KMS-11 (cell line): ENCODE measurements at regions not wholly inside any gene's neighbourhood (a gene's known extent, or its start where the extent isn't known, plus 50 kb on each side); places are given as distances from the start of the nearest gene placed in this dataset.

Experiments
- H2AFZ ChIP-seq: fragments of 200-600 bp; sonication (generic); 2 replicates; pipeline ENCODE4 v1.6.1; 2016; ENCODE audit warnings: antibody characterized with exemption, mixed run types, low read depth
- H3K27ac ChIP-seq: fragments of 200-600 bp; sonication (generic); 2 replicates; pipeline ENCODE4 v1.6.1; 2016; ENCODE audit warnings: mild to moderate bottlenecking, mixed run types
- H3K27me3 ChIP-seq: fragments of 200-600 bp; sonication (generic); 2 replicates; pipeline ENCODE4 v1.6.1; 2017; ENCODE audit warnings: mild to moderate bottlenecking, low read depth, mixed run types, moderate library complexity; ENCODE audit not compliant: insufficient read depth
- H3K36me3 ChIP-seq: fragments of 200-600 bp; sonication (generic); 2 replicates; pipeline ENCODE4 v1.6.1; 2017; ENCODE audit warnings: mild to moderate bottlenecking, mixed run types; ENCODE audit not compliant: insufficient read depth
- H3K4me1 ChIP-seq: fragments of 200-600 bp; sonication (generic); 2 replicates; pipeline ENCODE4 v1.6.1; 2016; ENCODE audit warnings: mild to moderate bottlenecking, low read depth, mixed run types; ENCODE audit not compliant: poor library complexity, severe bottlenecking
- H3K4me2 ChIP-seq: fragments of 200-600 bp; sonication (generic); 2 replicates; pipeline ENCODE4 v1.7.0; 2016; ENCODE audit warnings: mild to moderate bottlenecking, mixed run types
- H3K4me3 ChIP-seq: fragments of 200-600 bp; sonication (generic); IDR thresholded peaks from 2 replicates; pipeline ENCODE4 v1.6.1; 2017; ENCODE audit warnings: low read depth, low read length, mixed read lengths; ENCODE audit not compliant: insufficient read depth
- H3K79me2 ChIP-seq: fragments of 200-600 bp; sonication (generic); 2 replicates; pipeline ENCODE4 v1.6.1; 2016; ENCODE audit warnings: low read depth, mixed run types; ENCODE audit not compliant: insufficient read depth
- H3K9ac ChIP-seq: fragments of 200-600 bp; sonication (generic); 2 replicates; pipeline ENCODE4 v1.6.1; 2016; ENCODE audit warnings: mild to moderate bottlenecking, mixed run types
- H4K20me1 ChIP-seq: fragments of 200-600 bp; sonication (generic); 2 replicates; pipeline ENCODE4 v1.6.1; 2016; ENCODE audit warnings: mild to moderate bottlenecking, mixed run types; ENCODE audit not compliant: insufficient read depth
- CTCF ChIP-seq: fragments of 200-600 bp; sonication (generic); conservative IDR thresholded peaks from 2 replicates; pipeline ENCODE4 v1.6.1; 2017; ENCODE audit warnings: low read depth, mild to moderate bottlenecking, antibody characterized with exemption, low read length, moderate library complexity, mixed read lengths

GRCh38 chr10:6327961-6328698, 125.4 kb downstream of the PFKFB3 start:
- no peaks in the 10 kb centered on the region for H3K36me3 ChIP-seq
- H3K4me1 ChIP-seq: no peaks in the 10 kb centered on the region
- H3K79me2 ChIP-seq: no peaks in the 10 kb centered on the region
- H3K9ac ChIP-seq: no peak overlapping the region
- no peak overlapping the region for H2AFZ ChIP-seq
- H3K4me3 ChIP-seq: no peak overlapping the region
- no peaks in the 10 kb centered on the region for H3K27me3 ChIP-seq
- no peak for TF ChIP-seq CTCF
- H3K27ac ChIP-seq: no peak overlapping the region
- H3K4me2 ChIP-seq: no peak overlapping the region
- H4K20me1 ChIP-seq: no peaks in the 10 kb centered on the region

- no peak overlapping the region for H2AFZ ChIP-seq
- no peak overlapping the region for H3K9ac ChIP-seq
- no peaks in the 10 kb centered on the region for H3K36me3 ChIP-seq
- H3K4me3 ChIP-seq: no peak overlapping the region
- no peak overlapping the region for H3K27ac ChIP-seq
- H3K4me1 ChIP-seq: no peaks in the 10 kb centered on the region
- H4K20me1 ChIP-seq: no peaks in the 10 kb centered on the region
- H3K79me2 ChIP-seq: no peaks in the 10 kb centered on the region
- no peaks in the 10 kb centered on the region for H3K27me3 ChIP-seq
- H3K4me2 ChIP-seq: no peak overlapping the region
- no peak for TF ChIP-seq CTCF
Measured at GRCh38 chr10:6328699-6329423, 126.1 kb downstream of the PFKFB3 start.

- Histone ChIP-seq H3K9ac (no peak overlapping the region), H4K20me1 (no peaks in the 10 kb centered on the region), H3K4me2 (no peak overlapping the region), H3K27ac (no peak overlapping the region), H3K79me2 (no peaks in the 10 kb centered on the region), H3K4me1 (no peaks in the 10 kb centered on the region), H3K4me3 (no peak overlapping the region), H3K36me3 (no peaks in the 10 kb centered on the region), H3K27me3 (no peaks in the 10 kb centered on the region), H2AFZ (no peak overlapping the region)
- TF ChIP-seq CTCF: no peak
Measured at GRCh38 chr10:6333086-6333485, 130.4 kb downstream of the PFKFB3 start.

- no peak overlapping the region for H3K9ac ChIP-seq
- TF ChIP-seq CTCF: no peak
- H3K27ac ChIP-seq: no peak overlapping the region
- no peaks in the 10 kb centered on the region for H3K79me2 ChIP-seq
- H4K20me1 ChIP-seq: no peaks in the 10 kb centered on the region
- H3K4me1 ChIP-seq: no peaks in the 10 kb centered on the region
- no peaks in the 10 kb centered on the region for H3K36me3 ChIP-seq
- no peak overlapping the region for H3K4me3 ChIP-seq
- H3K4me2 ChIP-seq: no peak overlapping the region
- H3K27me3 ChIP-seq: no peaks in the 10 kb centered on the region
- no peak overlapping the region for H2AFZ ChIP-seq
Measured at GRCh38 chr10:6333973-6334372, 131.2 kb downstream of the PFKFB3 start.
